ENCODE measurements at regions not wholly inside any gene's neighbourhood (a gene's known extent, or its start where the extent isn't known, plus 50 kb on each side); places are given as distances from the start of the nearest gene placed in this dataset.
"Not testable (repeated sequence)": the region's sequence is repeated elsewhere in the genome, so short reads cannot be mapped to it uniquely, and the experiment has no call there.

DNA sequence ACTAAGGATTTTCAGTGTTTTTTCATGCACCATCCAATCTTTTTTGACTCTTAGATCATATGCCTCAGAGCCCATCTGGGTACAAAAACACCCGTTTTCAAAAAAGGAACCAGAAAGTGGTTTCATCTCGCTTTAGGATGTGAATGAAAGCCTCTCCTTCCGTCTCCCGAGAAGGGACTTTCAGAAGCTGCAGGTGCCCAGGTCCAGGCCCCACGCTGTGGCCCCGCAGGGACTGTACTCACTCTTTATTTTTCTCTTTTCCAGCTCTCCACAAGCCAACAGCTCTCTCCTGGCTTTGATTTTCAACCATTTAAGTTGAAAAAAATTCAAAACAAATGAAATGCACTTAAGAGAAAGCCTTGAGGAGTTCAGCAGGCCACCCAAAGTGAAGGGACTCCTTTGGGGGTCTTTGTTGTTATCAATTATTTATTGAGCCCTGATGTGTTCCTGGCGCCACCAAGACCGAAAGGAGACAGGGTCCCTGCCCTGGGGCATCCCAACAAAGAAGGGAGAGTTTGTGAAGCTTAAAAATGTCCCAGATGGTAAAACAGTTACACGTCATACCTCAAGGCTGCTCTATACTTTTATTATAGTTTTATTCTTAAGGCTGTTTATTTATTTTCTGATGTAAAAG is 467.3 kb downstream of the PREX1 start:
- no peak for DNase-seq

DNA sequence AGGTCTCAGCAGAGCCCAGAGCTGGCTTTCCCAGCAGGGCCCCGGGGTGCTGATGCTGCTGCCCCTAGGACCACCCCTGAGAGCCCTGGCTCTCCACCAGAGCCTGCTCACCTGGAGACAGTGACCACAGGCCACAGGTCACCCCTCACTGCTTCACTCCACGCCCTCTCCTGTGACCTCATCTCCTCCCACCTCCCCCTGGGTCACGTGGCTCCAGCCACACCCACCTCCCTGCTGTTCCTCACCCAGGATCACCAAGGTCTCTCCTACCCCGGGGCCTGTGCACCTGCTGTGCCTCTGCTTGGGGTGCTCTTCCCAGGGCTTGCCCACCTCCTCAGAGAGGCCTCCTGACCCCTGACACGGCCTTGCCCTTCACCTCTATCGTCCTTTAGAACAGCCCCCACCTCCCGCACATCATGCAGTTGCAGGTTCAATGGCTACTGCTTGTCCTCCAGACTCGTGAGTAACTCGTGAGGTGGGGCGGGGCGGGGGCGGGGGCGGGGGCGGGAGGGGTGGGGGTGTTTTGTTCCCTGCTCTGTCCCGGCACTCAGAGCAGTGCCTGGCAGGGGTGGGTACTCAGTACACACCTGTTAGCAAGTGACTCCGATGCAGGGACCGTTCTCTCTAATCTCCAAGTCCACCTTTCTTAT is 468.0 kb downstream of the PREX1 start:
- DNase-seq, result no peak

DNA sequence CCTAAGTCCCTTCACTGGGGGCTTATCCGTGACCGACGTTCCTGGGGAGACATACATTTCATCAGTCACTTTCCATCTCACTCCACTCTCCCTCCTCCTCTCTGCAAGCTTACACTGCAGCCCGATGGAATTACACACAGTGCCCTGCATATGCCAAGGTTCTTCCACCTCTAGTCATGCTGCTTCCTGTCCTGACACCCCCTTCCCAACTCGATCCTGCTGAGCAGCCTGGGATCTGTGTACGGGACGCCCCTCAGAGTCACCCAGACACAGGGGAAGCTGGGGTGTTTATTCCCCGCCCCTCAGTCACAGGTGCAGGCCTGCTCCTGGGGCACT is 468.8 kb downstream of the PREX1 start:
- not testable (repeated sequence) for DNase-seq

DNA sequence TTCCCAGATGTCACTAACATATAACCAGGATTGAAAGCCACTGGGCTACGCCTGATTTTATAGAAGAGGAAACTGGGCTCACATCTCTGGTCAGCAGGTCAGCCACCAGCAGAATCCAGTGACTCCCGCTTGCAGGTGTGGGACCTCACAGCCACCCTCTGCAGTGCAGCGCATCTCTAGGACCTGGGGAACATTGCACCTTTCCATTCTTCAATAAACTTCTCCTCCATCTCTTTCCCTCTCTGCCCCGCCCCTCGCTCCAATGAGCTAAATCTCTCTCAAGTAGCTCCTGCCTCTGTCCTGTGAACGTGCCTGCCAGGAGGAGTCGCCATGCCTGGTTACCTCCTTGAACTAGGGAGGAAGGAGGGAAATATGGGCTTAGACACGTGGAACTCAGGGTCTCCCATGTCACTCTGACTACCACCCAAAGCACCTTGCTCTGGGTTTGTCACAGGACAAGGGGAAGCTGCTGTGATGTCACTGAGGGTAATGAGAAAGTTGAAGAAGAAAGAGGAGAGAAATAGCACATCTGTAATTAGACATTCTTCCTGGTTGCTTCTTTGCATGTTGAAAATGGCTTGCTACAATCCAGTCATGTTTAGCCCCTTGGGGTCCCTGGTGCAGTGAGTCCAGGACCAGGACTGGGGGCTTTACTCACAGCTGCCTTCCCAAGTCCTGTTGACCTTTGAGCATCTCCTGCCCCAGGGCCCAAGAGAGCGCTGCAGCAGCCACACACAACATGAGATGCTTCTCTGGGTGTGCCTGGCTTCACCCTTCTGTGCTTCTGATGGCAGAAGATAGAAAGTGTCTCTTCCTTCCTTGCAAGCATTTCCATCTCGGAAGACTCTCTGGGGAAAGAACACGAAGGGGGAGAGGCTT is 469.4 kb downstream of the PREX1 start:
- no peak for DNase-seq

DNA sequence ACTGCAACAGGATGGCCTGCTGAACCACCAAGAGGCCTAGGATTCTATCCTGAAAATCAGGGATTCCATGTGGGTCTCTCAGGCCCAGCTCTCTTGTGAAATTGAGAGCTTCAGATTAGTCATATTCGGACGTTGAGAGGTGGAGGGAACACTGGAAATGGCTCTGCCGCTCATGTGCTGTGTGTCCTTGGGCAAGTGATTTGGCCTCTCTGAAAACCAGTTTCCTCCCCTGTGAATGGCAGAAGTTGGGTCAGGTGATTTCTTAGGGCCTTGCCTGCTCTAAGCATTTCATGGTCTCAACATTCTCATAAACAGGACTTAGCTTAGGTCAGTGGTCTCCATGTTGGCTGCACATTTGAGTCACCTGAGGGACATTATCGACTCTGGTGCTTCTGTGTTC is 470.1 kb downstream of the PREX1 start:
- no peak for DNase-seq

DNA sequence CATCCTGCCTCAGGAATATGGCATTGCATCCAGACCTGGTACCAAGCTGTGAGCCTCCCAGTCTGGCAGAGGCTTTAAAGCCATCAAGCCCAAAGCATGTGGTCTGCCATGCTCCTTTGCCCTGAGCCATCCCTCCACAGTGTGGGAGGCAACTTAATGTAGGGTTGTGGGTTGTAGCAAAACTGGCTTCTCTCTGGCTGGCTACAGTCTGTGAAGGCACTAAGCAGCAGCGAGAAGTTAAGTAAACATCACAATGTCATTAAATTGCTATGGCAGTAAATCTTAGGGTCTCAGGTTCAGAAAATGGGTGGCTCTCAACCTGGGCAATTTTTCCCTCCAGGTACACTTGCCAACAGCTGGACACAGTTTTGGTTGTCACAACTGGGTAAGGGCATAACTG is 472.9 kb downstream of the PREX1 start:
- DNase-seq, result no peak

DNA sequence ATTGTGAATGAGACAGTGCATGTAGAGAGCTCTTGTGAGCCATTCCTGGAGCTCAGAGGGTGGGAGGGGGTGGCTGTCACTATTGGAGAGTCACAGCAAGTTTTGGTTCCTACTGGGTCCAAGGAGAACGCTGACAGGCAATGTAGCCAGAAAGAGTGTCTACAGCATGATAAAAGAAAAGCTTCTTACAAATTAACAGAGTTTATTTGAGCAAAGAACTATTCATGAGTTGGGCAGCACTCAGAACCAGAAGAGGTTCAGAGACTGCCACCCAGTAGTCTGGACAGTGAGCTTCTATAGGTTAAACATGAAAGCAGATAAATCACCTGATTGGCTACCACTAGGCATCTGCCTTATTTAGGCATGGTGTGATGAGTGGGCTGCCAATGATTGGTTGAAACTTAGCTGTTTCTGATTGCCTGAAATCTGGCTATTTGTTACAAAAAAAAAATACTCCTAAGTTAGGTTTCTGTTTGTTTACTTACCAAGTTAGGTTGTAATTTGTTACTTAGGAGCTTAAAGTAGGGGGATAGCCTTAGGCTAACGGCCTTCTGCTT is 473.4 kb downstream of the PREX1 start:
- DNase-seq, result no peak

DNA sequence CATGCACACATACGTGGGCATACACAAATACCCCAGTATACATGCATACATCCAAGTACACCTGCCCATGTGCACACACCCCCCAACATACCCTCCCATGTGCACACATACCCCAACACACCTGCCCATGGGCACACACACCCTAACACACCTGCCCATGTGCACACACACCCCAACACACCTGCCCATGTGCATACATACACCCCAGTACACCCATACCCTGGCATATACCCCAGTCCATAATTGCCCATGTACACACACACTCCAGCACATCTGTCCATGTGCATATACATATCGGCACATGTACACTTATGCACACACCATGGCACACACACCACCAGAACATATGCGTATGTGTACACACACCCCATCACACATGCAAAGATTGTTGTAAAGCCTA is 475.2 kb downstream of the PREX1 start:
- no peak for DNase-seq

DNA sequence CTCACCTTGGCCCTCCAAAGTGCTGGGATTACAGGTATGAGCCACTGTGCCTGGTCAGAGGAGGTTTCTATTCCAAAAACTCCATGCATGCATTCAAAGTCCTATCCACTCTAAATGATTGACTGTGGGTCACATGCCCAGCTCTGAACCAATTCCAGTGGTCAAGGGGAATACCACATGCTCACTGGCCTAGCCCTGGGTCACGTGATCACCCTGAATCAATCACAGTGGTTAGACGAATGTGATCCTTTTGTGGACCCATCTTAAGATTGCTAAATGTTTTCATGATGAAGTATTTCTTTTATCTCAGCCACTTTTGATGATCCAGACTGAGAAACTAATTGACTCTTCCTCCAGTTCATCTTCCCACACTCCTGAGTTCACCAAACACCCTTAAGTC is 475.8 kb downstream of the PREX1 start:
- no peak for DNase-seq

DNA sequence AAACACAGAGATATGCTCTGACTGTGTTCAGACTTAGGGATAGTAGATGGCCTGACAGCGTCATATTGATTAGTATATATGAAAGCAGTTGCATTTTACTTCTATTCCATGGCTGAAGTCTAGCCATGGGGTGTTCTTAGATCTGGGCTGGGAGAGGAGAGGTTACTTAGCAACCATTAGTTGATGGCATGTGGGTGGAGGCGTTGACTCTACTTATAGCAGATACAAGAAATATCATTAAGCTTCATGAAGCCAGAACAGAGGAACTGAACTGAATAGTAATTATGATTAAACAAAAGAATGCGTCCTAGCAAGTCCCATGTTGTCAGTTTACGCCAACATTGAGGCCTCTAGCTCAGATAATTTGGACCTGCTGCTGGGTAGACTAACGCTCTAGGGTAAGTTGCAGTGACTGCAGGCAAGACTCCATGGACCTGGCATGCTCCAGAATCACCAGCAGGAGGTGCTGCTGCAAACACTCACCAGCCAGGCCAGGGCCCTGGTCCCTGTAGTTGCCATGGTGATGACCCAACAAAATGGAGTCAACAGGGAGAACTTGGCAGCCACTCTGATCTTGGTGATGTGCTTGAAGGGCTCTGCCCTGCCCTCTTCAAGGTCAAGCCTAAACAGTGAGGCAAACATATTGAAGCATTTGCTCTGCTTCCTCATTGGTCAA is 477.3 kb downstream of the PREX1 start:
- DNase-seq, result peak in 1 of 51 donors; percentile 57

DNA sequence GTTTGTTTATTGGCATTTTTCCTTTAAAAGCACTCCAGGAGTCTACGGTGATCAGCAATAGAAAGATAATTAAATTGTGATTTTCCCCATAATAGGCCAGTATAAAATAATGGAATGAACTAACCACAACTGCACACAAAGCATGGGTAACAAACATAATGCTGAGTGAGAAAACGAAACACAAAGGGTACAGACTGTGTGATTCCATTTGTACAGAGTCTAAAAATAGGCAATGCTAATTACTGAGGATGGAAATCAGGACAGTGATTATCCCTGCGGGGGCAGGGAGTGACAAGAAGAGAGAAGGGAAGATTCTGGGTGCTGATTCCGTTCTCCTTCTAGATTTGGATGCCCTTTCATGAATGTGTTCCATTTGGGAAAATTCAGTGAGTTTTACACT is 478.1 kb downstream of the PREX1 start:
- peak in 1 of 51 donors; percentile 54 for DNase-seq

DNA sequence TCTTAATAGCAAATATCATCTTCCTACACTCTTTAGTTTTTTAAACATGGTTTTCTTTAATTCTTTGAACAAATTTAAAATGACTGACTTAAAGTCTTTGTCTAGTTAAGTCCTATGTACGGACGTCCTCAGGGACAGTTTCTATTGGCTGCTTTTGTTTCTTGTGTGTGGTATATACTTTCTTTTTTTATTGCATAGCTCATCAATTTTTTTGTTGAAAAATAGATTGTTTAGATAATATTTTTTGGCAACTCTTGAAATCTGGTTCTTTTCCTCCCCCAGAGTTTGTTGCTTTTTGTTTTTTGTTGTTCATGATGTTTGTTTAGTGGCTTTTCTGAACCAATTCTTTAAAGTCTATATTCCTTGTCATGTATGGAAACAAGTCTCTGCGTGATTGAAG is 479.8 kb downstream of the PREX1 start:
- no peak for DNase-seq

DNA sequence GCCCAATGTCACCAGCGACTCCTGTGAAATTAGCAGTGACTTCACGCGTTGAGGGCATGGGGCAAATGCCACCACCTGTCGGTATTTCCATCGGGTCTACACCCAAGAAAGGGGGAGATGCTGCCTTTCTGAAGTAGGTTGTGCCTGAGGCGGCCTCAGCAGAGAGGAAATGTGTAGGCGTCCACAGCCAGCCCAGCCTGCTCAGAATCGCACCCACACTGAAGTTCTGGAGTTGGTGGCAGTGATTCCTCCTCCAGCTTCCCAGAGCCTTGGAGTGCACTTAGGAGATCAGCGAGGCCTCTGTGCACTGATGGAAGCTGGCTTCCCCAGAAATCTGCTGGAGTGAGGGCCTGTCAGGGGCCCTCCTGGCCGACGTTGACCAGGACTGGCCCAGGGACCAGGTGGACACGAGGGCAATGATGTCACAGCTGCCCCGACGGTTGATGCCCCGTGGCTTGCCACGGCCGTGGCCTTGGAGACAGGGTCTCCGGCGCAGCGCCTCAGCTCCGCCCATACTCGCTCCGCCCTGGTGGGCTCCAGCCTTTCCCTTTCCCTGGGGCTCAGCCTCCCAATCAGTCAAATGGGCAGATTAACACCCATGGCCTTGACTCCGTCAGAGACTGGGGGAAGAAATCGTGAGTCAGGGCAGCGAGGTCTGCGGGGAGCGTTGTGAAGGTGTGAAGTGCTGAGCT is 484.8 kb downstream of the PREX1 start:
- DNase-seq, result no peak

DNA sequence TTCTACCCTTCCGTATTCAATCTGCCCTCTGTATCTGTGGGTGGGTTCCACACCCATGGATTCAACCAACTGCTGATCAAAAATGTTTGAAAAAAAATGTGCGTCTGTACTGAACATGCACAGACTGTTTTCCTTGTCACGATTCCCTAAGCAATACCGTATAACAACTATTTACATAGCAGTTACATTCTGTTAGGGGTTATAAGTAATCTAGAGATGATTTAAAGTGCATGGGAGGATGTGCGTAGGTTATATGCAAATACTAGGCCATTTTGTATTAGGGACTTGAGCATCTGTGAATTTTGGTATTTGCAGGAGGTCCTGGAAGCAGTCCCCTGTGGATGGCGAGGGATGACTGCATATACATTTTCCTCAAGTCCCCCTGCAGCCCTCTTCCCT is 486.9 kb downstream of the PREX1 start:
- no peak for DNase-seq

DNA sequence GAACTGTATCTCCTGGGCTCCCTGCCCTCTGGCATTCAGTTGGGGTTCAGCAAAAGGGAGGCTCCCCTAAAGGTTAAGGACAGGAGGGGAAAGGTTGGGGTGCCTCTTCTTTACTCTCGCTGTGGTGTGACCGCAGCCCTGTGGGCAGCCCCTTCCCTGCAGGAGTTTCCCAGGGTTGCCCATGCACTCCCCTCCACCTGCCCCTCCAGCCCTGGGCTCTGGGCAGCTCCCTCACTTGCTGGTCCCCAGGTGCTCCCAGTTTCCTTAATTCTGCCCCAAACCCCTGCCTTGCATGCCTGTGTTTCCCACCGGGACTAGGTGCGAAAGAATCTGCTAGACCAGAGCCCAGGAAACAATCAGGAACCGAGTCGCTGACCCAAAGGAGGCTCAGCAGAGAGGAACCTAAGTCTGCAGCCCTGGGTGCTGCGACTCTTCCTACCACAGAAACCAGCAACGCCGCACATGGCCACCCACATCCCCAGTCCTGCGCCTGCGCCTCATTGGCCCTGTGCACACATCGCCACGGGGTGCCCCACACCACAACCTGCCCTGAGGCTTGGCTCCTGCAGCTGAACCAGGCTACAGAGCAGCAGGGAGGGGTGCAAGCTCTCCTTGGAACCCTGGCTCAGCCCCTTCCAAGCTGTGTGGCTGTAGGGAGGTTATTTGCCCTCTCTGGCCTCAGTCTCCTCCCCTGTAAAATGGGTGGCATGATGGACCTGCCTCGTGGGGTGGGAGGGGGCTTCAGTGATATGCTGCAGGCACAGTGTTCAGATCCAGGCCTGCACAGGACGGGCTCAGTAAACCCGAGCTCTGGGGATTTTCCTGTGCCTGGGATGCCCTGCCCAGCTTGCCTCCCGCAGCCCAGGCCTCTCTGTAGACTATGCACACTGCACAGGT is 487.6 kb downstream of the PREX1 start:
- no peak for DNase-seq

DNA sequence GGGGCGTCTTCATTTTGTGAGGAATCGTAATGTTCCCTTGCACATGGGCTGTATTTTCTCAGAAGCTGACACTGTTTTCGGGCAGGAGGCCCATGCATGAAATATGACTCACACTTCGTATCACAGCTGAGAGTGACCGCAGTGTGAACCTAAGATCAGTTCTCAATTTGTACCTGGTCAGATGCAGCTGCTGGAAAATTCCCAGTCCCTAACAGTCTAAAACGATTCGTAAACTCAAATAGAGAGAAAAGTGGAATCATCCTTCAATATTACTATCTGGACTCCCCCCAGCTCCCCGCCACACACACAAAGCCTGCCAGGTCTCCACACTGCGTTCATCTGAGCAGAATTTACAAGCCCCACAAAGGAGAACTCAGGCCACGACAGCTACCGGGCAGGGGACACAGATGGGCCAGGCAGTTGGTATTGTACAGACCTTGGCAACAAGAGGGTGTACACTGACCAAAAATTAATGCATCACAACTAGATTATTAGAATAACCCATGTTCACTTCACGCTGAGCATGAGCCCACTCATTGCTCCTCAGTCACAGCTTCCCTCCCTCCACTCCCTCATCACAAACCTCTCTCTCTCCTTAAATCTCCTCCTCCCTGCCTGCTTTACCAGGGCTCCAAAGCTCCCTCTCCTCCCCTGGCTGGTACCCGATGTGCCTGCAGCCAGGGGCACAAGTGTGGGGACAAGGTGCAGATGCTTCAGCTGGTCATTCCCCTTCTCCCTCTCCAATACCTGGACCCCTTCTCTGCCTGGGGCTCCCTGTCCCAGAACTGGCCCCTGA is 488.4 kb downstream of the PREX1 start:
- DNase-seq, result peak in 1 of 51 donors; percentile 12

DNA sequence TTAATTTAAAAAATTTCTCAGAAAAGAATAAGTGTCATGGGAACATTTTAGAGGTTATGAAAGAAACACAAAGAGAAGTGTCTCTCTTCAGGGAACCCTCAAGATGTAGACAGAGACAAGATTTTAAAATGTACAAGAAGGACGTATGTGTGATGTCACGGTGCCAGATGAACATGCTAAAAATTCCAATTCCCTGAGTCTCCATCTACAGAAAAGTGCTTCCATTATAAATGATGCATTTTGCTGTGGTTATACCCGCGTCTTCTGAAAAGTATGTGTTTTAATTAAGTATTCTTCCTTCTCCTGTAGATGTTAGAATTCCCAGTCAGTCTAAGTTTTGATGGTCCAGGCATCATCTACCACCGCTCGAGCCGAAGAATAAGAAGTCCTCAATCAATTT is 489.1 kb downstream of the PREX1 start:
- no peak for DNase-seq

DNA sequence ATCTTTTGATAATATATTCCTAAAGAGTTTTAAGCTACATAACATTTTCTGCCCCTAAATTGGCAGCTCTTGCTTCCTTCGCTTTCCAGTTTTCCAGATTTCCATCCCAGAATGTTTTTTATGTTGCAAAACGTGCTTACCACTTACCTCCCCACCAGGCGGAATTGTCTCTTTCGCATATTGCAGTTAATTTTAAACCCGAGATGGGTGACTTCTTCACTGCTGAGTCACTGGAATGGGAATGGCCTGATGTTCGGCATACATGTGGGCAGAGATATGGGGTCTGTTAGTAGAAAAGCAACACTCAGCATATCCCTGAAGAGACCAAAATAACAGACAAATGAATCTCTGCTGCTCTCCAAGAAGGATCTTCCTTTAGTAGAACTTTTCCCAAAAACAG is 491.2 kb downstream of the PREX1 start:
- no peak for DNase-seq

Data from hypothalamus (tissue), 51 donors.